HG03159 (cell line): ENCODE measurements at regions not wholly inside any gene's neighbourhood (a gene's known extent, or its start where the extent isn't known, plus 50 kb on each side); places are given as distances from the start of the nearest gene placed in this dataset.

Experiments
- ATAC-seq: cut with Tn5 transposase; IDR thresholded peaks from one replicate; pipeline ENCODE4 v1.9.1; 2021; ENCODE audit warnings: mild to moderate bottlenecking, moderate library complexity; ENCODE audit not compliant: unreplicated experiment

GRCh38 chr16:65878347-65878746 is 488.1 kb upstream of the CDH5 start:
- ATAC-seq, result no peak

DNA sequence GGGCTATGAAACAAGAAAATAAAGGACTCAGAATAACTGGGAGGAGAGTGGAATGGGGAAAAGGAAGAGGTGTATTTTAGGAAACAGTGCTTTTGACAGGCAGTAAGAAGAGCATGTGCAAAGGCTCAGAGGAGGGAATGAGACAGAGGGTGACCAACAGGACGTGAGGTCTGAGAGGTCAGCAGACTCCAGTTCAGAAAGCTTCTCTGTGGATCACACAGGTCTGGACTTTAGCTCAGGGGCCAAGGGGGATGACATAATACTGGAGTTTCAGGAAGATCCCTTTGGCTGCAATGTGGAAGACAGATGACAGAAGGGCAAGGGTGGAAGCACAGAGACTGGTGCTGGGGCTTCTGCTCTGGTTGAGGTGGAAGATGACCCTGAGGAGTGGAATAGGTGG is 489.9 kb upstream of the CDH5 start:
- no peak for ATAC-seq

DNA sequence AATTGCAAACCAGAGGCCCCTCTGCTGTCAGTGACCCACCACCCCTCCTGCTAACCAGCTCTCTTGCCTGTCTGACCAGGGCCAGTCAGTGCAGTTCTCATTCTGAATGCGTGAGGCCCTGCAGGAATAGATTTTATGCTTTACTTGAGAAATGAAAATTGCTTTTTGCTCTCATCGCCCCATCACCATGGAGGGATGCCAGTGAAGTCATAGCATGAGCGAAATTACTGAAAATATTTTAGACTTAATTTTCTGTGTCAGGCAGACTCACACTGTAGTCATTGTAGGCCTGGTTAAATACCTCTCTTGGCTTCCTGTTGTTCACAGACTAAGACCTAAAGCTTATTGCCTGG is 490.5 kb upstream of the CDH5 start:
- ATAC-seq, result no peak

GRCh38 chr16:65875381-65876055 is 491.0 kb upstream of the CDH5 start:
- ATAC-seq, result no peak

- ATAC-seq, result no peak
Measured at GRCh38 chr16:65869261-65869660, 497.2 kb upstream of the CDH5 start.

GRCh38 chr16:65867276-65867960 is 499.1 kb upstream of the CDH5 start:
- ATAC-seq, result no peak

GRCh38 chr16:65863236-65863635 is 503.3 kb upstream of the CDH5 start:
- ATAC-seq, result no peak

GRCh38 chr16:65861131-65861731 is 505.3 kb upstream of the CDH5 start:
- ATAC-seq, result no peak

DNA sequence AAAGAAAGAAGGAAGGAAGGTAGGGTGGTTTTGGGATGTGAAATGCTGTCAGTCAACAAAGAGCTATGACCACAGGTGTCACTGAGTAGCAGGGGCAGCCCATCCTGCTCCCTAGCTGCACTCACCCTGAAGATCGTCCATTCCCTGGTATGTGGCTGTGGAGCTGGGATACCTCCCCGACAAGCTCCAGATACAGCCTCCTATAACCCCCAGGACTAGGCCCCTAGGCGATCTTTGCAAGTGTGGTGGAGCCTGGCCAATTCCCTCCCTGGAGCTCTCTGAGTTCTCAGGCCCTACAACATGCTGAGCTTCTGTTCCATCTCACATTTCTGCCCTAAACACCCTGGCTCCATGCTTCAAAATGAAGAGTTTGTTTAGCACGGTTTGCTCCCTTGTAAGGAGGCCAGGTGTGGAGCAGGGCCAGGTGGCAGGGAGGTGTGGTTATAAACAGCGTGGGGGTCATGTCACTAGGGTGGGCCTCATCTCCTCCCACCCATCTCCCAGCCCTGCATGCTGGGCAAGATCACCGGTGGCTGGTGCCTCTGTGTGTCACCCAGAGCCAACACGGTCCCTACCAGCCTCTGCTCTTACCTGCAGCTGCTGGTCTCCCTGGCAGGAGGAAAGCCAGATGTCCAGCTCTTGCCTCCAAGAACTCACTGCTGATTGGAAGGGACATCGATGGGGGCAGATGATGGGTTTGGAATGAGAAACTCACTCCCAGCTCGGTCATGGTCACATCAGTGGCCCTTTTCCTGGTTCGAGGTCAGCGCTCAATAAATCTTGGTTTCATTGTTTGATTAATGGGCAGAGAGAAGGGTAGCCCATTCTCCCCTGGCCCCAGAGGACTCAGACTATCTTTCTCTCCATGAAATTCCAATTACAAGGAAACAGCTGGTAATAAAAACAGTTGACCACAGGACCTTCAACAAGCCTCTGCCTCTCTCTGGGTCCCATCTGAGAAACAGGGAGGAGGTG is 511.0 kb upstream of the CDH5 start:
- no peak for ATAC-seq

- ATAC-seq, result no peak
Measured at GRCh38 chr16:65846210-65846602, 520.3 kb upstream of the CDH5 start.

DNA sequence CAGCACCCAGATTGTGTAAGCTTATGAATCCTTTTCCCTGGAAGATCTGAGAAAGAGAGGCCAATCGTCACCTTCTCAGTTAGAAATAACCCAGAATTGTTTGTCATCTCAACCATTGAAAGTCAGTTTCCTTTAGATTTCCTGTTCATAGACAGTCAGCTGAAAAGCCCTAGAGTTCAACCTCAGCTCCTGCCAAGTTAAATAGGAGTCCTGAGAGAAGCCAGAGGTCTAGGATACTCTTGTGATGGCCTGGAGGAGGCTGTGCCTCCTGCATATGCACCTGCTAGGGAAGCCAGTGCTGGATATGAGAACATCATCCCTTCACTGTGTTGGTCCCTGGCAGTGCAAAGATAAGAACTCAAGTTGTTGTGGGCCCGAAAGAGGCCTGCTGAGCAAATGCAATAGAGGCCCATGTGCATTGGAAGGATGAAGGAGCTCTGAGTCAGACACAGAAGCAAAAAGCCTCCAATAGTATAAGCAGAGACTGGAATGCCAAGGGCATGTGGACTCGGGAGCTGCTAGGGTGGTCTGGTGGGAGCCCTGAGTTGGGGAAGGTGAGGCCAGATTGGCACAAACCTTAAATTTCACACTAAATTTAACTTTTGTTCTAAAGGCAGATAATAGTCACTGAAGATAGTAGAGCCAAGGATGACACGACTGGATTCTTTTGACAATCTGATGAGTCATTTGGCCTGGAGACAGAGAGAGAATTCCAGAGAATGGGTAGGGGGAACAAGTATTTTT is 520.9 kb upstream of the CDH5 start:
- no peak for ATAC-seq

DNA sequence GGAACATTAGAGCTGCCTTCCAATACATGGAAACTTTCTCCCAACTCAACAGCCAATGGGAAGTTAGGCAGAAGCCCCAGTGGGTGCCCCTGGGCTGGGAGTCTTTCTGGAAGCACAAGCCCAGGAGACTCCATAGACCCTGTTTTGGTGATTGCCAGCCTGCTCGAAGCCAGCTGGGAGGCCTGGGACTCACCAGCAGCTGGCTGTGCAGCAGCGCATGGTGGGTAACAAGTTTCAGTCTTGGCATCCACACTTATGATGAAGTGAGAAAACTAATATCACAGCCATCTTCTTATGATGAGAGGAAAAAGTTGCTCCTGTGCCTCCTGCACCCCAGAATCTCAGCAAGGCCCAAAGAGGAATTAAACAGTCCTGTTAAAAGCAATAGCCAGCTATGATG is 522.5 kb upstream of the CDH5 start:
- no peak for ATAC-seq

- ATAC-seq, result no peak
Measured at GRCh38 chr16:65842067-65842466, 524.4 kb upstream of the CDH5 start.

GRCh38 chr16:65838001-65838400 is 528.5 kb upstream of the CDH5 start:
- ATAC-seq, result no peak

GRCh38 chr16:65837464-65837863 is 529.0 kb upstream of the CDH5 start:
- ATAC-seq, result no peak

DNA sequence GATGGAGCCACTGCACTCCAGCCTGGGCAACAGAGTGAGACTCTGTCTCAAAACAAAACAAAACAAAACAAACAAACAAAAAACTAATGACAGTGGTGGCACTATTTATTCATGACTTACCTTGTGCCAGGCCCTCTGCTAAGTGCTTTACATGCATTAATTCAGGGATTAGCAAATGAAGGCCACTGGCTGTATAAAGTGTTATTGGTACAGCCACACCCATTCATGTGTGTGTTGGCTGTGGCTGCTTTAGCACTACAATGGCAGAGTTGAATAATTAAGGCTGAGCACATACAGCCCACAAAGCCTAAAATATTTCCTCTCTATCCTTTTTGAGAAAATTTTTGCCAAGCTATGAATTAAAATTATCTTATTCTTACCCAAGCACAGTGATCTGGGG is 531.8 kb upstream of the CDH5 start:
- ATAC-seq, result no peak

DNA sequence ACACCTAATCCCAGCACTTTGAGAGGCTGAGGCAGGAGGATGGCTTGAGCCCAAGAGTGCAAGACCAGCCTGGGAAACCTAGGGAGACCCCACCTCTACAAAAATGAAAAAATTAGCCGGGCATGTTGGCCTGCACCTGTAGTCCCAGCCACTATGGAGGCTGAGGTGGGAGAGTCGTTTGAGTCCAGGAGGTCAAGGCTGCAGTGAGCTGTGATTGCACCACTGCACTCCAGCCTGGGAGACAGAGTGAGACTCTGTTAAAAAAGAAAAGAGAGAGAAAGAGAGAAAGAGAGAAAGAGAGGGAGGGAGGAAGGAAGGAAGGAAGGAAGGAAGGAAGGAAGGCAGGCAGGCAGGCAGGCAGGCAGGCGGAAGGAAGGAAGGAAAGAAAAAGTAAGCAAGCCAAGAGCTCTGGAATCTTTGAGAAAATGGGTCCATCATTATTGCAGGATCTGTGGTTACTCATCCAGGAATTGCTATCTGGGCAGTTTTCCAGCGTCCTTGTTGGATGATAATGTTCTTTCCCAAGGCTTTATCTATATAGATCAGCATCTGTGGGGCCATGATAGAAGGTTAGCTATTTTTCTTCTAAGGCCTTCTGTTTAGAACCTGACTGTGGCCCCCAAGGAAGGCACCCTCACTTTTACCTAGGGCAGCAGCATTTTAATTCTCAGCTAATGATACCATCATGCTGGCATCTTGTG is 533.2 kb upstream of the CDH5 start:
- ATAC-seq, result no peak

DNA sequence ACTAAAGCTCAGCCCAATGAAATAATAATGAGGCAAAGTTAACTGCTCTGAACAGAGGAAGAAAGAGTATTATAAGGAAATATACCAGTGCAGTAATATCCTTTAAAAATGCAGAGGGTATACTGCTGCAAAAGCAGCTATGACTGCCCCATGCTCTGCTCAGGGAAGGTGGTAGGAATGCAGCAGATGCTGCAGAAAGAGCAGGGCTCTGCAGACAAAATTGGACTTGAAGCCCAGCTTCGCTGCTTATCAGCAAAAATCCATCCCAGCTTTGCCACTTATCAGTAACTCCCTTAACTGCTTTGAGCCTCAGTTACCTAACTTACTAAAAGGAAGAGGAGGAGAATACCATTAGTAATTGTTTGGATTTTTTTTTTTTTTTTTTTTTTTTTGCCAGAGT is 533.8 kb upstream of the CDH5 start:
- ATAC-seq, result no peak

DNA sequence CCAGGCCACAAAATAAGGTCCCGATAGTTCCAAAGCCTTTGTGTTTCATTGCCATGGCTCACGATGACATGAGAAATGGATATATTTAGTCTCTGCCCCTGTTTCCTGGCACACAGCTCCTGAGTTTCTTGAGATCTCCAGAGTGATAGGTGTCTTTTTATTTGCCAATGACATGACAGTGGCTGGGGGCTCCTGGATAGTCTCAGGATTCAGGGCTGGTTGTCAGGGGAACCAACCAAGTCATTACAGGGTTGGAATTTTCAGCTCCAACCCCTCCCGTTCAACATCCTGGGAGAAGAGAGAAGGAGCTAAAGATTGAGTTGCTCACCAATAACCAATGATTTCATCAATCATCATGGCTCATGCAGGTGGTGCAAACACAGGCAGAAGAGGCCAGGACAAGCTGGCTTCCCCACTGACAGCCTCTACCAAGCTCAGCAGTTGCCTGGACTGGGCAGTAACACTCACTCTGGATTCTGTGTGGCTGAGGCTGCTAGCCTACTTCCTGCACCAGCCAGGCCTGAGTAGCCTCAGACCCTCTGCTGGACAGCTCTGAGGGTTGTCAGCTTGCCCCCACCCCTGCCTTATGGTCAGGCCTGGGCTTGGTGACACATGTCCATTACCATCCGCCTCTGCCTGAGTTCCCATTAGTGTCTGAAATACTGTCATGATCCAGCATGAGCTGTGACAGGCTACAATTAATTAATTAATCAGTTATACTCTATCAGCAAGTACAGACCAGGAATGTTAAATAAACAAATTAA is 534.4 kb upstream of the CDH5 start:
- ATAC-seq, result no peak
